HG03039 (cell line): ENCODE measurements at regions not wholly inside any gene's neighbourhood (a gene's known extent, or its start where the extent isn't known, plus 50 kb on each side); places are given as distances from the start of the nearest gene placed in this dataset.
"Not testable (repeated sequence)": the region's sequence is repeated elsewhere in the genome, so short reads cannot be mapped to it uniquely, and the experiment has no call there.

Source experiments
- ATAC-seq: cut with Tn5 transposase; IDR thresholded peaks from one replicate; pipeline ENCODE4 v1.9.1; 2021; ENCODE audit warnings: mild to moderate bottlenecking, moderate library complexity; ENCODE audit not compliant: unreplicated experiment

DNA sequence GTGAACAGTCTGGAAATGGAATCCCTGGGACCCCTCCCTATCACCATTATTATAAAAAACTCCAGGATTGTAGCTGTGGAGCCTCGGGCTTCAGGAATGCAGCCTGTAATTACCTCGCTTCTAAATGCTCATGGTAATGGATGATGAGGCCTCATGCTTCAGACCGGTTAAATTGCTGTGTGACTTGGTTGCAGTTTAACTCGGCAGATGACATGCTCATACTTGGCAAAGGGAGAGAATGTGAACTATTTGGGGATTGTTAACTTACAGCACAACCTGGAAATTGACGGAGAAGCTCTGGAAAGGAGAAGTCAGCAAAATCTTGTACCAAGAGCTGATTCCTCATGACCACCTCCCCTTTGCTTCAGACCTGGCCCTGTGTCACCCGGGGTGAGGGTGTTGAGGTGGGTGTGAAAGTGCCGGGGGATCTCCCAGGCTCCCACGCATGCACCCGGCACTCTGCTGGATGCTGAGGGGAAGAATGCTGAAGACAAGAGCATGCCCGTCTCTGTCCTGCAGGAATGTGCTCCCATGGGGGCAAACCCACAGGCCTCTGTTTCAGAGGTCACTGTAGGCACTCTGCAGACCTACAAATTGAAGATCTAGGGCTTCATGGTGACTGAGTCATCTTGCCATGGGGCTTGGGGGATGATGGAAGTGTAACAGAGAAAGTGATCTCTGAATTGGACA lies 364.8 kb downstream of the RPS6KC1 start:
- no peak for ATAC-seq

DNA sequence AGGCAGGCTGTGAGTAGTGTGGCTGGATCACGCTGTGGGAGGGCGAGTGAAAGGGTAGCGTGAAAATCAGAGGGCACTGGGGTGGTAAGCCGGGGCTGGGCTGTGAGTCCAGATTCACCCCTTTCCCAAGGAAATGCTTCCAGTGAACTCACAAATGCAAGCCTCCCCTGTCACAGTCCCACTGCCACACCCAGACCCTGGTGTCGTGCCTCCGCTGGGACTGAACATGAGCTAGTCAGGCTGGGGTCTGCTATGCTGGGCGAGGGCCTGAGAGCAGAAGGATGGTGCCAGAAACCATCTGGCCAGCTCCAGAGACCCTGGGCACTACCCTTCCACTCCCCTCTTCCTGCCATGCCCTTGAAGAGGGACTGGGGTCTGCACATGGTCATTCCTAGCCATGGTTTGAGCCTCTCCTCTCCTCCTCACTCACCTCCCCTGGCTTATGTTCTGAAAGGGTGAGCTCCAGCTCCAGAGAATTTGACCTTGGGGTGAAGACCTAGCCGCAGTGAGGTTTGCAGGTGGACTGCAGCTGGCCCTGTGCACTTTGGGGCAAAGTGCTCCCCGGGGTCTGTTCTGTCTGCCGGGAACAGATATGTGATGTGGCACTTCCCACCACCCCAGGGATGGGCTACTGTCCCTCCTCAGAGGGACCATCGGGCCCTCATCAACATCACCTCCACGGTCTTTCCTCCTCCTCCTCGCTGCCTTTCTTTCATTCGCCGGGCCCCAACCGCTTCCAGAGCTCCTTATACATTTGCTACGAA lies 365.6 kb downstream of the RPS6KC1 start:
- no peak for ATAC-seq

DNA sequence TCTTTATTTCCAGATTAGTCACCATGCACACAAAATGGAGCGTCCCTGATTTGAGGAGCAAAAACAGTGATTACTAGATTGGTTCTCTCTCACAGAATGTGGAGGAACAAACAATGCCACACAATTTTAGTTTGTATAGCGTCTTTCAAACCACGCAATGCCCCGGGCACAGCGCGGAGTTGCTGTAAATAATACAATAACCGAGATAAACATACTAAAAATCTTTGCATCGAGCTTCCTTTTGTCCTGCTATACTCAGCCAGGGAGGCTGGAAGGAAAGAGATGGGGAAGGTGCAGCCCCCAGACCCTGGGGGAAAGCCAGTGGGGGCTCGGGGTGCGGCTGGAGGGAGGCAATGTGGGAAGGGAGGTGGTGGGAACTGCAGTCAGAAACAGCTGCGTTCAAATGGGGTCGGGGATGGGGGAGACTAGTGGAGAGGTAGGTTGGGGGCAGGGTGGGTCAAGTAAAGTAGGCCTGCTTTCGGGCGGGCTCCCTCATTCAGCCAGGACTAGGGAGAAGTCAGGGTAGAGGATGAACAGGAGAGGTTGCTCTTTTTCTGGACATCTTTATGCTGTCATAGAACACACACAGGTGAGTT lies 366.3 kb downstream of the RPS6KC1 start:
- no peak for ATAC-seq

DNA sequence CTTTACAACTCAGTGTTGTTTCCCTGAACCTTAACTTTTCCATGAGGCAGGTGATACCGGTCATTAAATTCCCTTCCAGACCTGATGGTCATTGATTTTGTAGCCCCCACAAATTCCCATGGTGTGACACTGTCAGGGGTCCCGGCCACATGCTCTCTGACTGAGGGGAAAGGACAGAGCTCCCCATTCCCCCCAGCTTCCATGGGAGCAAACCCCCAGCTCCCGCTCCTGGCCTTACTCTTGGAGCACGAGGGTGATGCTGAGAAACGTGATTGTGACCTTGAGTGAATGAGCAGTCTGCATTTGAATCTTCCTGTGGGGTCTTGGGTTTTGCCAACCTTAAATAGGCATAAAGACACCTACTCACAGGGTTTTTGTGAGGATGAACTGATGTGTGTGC lies 366.8 kb downstream of the RPS6KC1 start:
- ATAC-seq, result no peak

DNA sequence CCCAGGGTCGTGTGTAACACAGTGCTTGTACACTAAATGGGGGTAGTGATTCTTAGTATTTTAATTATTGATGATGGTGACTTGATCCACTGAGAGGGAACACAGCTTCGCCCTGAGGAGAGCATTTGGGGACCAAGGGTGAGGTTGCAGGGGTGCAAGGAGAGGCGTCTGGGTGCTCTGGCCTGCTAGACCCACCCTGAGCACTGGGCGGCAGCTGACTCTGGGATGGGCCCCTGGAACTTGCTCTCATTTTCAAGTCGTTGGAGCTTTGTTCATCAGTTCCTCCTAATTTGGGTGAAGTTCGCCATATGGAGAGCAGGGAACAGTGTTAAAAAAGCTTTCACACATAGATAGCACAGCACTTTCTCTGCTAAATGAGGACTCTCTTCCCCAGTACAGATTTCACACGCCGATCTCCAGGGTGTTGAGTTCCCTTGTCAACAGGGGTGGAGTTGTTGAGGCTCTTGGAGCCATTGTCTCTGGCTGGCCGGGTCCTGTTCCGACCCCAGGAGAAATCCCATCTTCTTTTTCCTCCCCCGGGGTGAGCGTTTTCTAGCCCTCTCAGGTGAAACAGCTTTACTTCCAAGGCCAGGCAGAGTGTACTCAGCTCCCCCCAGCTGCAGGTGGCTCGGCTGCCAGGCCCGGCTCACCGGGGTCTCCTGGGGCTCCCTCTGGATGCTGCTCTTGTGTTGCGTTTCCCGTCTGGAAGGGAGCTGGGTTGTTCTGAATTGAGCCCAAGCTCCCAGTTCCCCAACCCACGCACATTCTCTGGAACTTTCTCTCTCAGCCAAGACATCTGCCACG lies 367.4 kb downstream of the RPS6KC1 start:
- no peak for ATAC-seq

DNA sequence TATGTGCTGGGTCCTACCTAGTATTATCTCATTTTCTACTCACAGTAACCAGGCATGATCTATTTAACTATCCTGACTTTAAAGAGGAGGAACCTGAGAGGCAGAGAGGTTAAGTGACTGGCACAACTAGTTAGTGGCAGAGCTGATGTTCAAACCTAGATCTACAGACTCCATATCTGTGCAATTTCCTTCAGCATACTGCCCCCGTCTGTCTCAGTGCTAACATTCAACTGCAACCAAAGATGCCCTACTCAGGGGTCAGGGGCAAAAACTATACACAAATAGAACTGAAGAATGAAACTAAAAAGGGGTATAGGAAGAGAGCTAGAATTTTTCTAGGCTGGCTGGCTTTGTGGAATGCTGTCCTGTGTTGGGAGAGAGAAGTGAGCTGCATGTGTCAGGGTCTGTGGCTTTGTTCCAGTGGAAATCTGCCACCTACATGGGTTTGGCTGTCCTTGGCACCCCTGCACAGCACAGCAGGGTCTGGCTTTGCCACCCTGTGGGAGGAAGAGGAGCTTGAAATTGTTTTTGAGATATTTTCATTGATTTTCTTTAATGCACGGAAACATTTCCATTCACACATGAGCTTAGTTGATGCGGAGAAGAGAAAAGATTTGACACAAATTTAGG lies 368.5 kb downstream of the RPS6KC1 start:
- no peak for ATAC-seq

DNA sequence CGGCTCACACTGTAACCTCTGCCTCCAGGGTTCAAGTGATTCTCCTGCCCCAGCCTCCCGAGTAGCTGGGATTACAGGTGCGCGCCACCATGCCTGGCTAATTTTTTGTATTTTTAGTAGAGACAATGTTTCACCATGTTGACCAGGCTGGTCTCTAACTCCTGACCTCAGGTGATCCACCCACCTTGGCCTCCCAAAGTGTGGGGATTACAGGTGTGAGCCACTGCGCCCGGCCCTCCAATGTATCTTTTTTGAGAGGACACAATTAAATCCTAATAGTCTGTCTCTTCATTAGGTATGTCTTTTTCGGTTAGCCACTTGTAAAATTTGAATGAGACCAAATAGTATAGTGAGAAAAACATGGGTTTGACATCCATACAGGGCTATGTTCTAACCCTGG lies 370.1 kb downstream of the RPS6KC1 start:
- not testable (repeated sequence) for ATAC-seq

DNA sequence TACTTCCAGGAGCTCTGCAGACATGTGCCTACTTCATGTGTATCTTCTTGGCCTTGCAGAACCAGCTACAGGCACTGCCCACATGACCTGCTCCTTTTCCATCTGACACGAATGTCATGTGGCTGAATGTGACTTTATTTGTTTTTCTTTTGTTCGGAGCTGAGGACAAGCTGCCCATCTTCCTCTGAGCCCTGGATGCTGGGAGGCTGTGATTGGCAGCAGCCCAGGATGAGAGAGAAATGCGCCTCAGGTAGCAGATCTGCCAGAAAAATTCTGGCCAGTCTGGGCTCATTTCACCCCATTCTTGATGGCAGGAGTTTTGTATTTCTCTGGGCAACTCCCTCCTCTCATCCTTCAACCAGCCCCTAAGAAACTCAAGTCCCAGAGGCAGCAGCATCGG lies 372.0 kb downstream of the RPS6KC1 start:
- no peak for ATAC-seq

DNA sequence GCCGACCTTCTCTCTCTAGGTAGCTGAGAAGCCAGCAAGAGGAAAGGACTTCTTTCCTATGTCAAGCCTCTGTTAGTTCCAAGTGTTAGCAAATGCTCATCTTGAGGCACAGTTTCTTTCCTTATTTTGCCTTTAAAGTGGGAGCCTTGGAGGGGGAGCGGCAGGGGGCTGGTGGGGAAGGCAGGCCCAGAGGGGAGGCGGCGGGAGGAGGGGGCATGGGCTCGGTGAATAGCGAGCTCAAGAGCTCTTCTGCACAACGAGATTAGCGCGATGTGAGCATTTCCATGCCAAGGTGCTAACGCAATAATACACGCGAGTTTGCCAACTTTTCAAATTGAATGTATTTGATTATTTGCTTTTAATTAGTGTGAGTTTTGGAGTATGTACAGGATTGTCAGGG lies 372.6 kb downstream of the RPS6KC1 start:
- no peak for ATAC-seq

DNA sequence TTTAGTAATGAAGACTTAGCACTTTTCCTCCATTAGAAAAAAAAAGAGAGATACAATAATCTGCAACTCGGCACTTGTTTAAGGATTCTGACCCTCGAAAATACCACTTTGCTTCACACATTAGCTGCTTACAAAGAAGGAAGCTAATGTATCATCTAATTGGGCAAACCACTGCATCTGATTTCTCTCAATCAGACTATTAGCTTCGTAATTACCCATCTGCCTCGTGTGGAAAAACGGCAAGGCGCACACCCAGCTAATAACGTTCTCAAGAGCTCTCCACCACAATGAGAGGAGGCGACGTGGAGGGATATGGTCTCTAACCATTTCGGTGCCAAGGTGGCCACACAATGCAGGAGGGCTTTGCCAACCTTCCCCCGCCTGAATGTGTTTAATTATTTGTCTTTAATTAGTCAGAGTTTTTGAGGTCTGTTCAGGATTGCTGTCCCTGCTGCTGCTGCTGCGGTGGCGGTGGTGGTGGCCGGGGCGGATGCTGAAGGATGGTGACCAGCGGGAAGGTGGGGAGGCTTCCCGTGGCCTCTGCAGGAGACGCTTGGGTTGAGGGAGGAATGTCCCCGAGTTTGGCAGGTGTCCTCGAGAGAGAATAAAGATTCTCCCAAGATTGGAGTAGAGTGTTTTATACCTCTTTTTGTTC lies 374.5 kb downstream of the RPS6KC1 start:
- no peak for ATAC-seq

DNA sequence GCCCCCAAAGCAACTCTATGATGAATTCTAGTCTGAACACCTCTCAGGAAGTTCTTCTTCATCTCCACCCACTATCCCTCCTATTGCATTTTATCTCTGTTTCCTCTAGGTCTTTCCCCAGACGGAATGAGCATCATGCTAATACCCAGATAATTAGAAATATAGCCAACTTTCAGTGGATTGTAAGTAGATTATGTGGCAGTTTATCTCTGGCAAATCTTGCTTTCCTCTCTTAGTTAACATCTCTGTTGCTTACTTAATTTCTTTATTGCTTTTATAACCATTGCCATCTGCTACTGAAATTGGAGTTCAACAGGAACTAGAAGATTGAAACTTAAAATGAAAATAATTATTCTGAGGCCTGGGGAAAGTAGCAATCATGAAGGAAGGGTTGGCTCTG lies 378.6 kb downstream of the RPS6KC1 start:
- ATAC-seq, result no peak

DNA sequence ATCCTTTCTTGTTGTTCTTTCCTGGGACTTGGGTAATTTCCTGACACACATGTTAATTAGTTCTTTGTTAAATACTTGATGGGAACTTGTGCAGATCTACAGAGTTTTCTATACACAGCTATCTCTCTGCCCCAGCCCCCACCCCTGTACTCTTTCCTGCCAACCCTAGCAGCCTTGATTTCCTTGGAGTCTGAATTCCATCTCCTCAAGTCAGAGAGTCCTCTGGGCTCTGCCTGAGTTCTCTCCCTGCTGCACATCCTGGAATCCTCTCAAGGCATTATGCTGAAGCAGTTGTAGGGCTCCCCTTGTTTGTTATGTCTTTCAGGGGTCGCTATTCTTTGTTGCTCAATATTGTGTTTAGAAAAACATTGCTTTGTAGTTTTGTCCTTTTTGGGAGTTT lies 384.7 kb downstream of the RPS6KC1 start:
- no peak for ATAC-seq

DNA sequence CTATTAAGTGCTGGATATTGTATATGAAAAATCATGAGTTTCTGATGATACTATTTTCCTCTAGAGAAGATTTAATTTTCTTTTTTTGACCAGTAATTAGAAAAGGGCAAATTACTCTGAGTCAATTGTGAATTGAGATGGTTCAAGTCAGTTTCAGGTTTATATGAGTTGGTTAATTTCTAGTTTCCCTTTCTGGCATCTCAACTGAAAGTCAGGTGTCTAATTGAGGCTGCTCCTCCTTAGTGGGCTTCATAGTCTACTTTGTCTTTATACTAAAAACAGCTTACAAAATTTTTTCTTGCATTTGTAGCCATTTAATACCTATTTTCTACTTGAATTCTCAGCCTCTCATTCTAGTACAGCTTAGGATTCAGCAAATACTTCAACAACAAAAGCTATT lies 387.3 kb downstream of the RPS6KC1 start:
- ATAC-seq, result no peak

DNA sequence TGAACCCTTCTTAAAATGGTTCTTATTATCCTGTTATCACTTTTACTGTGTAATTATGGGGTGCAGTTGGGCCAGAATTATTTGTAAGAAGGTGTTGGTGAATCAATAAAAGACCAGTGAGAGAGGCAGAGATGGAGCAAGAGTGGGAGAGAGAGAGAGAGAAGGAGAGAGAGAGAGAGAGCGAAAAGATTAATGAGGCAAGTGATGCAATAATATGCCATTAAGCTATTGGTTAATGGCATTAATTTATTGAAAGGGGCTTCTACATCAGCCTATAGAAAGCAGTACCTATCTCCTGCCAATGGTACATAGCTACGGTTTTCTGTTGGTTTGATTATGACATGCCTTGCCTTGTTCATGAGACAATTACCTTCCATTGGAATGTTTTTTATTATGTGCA lies 388.7 kb downstream of the RPS6KC1 start:
- no peak for ATAC-seq

DNA sequence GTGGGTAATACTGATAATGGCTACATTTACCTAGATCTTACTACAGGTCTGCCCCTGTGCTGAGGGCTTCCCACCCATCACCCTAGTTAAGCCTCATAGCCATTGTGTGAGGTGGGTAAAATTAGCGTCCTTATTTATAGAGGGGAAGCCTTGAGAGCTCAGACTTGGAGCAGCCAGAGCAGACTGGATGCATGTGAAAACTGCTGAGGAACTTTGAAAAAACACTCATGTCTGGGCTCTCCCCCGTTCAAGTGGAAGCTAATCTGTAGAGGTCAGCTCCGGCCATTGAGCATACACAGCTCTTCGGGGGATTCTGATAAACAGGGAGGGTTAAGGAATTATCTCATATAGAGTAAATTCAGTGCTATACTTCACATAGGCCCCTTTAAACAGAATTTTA lies 389.7 kb downstream of the RPS6KC1 start:
- ATAC-seq, result no peak

DNA sequence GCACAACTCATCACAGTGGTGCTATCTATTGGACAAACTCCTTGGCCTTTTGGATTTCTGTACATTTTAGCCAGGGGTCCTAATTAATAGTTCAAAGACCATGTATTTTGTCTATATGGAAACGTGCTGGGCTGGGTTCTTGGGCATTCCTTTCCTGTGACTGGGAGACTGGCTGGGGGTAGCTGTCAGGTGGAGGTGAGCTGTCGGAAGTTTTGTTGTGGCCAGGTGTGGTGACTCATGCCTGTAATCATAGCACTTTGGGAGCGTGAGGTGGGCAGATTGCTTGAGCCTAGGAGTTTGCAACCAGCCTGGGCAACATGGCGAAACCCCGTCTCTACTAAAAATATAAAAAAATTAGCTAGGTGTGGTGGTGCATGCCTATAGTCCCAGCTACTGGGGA lies 392.4 kb downstream of the RPS6KC1 start:
- no peak for ATAC-seq

DNA sequence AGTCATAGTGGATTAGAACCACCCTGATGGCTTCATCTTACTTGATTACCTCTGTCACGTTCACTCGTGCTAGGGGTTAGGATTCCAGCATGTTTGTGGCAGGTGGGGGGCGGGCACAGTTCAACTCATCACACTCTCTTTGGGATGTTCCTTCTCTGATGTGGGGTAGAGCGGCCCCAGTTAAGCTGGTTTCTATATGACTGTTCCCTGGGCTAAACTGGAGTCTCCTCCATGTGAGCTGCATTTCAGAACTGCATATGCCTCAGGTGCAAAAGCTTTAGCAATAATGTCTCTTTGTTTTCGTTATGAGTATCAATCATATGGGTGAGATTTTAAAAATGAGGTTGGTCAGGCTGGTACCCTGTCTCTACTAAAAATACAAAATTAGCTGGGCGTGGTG lies 393.2 kb downstream of the RPS6KC1 start:
- no peak for ATAC-seq

DNA sequence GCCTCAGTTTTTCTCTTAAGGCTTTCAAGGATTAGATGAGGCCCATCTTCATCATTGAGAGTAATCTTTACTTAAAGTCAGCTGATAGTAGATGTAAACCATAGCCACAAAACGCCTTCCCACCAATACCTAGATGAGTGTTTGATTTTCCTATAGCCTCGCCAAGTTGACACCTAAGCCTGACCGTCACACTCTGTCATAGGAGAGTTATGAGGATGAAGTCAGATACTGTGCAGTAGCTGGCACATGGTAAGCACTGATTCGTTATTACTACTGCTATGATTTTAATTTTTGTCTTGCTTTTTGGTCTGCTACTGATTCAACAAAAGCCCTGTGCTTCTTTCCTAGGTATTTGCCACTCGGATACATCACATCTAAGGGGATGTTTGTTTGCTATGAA lies 395.5 kb downstream of the RPS6KC1 start:
- ATAC-seq, result no peak

DNA sequence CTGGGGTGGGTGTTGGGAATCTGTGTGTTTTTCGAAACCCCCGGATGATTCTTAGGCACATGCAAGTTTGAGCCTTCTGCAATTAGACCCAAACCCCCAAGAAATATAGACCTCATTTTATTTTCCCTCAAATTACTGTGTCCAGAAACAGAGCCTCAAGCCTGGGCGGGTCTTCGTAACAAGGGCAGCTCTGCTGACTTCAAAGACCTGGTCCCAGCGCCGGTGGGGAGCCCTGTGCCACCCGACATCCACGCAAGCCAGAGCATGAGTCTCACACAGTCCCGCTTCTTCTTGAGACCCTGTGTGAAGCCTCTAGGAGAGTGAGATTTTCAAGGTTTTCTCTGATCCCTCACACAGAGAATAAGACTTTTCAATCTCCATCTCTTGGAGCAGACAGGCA lies 397.3 kb downstream of the RPS6KC1 start:
- ATAC-seq, result no peak

DNA sequence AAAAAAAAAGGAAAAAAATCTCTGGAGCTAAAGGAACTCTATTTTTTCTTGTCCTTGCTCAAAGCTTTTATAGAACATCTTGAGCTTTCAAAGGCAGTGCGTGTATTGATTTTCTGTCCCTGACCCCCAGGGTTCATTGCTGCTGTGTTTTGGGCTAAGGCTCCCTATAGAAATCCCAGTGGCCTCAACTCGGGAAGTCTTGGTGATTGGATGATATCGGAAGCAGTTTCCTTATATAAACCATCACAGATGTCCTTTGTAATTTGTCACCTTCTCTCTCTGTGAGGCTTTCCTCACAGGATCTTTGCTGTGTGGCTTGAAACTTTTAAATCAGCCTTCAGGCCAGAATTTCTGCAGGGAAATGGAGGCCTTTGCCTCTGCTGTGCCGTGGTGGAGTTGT lies 397.7 kb downstream of the RPS6KC1 start:
- ATAC-seq, result no peak

DNA sequence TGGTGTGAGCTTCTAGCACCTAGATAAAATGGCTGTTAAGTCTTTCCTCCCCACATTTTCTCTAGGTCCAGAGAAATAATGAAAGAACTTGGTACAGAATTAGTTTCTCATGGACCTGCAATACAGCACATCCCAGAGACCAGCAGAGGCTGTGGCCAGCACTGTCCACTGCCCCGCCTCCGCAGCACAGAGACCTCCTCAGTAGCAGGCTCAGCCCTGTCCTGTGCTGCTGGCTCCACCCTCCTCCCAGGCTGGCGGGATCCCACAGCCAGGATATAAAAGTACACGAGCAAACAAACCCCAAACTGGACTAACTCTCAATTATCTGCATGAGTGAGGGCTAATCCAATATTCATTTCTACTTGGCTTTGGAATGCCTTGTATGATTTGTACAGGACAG lies 401.5 kb downstream of the RPS6KC1 start:
- ATAC-seq, result no peak
